DOHH2 (cell line): ENCODE measurements at regions not wholly inside any gene's neighbourhood (a gene's known extent, or its start where the extent isn't known, plus 50 kb on each side); places are given as distances from the start of the nearest gene placed in this dataset.

Source experiments
- H3F3A ChIP-seq: fragments of 200-600 bp; sonication (generic), shearing (Covaris generic); 2 replicates; pipeline ENCODE4 v1.6.0; 2016; ENCODE audit warnings: antibody characterized with exemption, mild to moderate bottlenecking; ENCODE audit not compliant: control insufficient read depth, insufficient read depth
- H3K27ac ChIP-seq: fragments of 200-600 bp; sonication (generic); 2 replicates; pipeline ENCODE4 v1.5.1; 2014; ENCODE audit warnings: low read depth, mild to moderate bottlenecking, low read length, moderate library complexity
- H3K27me3 ChIP-seq: fragments of 200-600 bp; sonication (generic); 2 replicates; pipeline ENCODE4 v1.6.1; 2014; ENCODE audit warnings: mild to moderate bottlenecking, low read length, mixed read lengths; ENCODE audit not compliant: control insufficient read depth
- H3K36me3 ChIP-seq: fragments of 200-600 bp; sonication (generic); 2 replicates; pipeline ENCODE4 v1.6.1; 2014; ENCODE audit warnings: mild to moderate bottlenecking, low read length, moderate library complexity, mixed read lengths; ENCODE audit not compliant: control insufficient read depth
- H3K4me1 ChIP-seq: fragments of 200-600 bp; sonication (generic); 2 replicates; pipeline ENCODE4 v1.6.1; 2014; ENCODE audit warnings: mild to moderate bottlenecking, low read length, mixed read lengths; ENCODE audit not compliant: control insufficient read depth
- H3K4me2 ChIP-seq: fragments of 200-600 bp; sonication (generic); 2 replicates; pipeline ENCODE4 v1.6.0; 2014; ENCODE audit warnings: mild to moderate bottlenecking, low read length, moderate library complexity
- H3K4me3 ChIP-seq: fragments of 200-600 bp; sonication (generic); 2 replicates; pipeline ENCODE4 v1.5.1; 2014; ENCODE audit warnings: mild to moderate bottlenecking, low read length, mixed read lengths
- H3K79me2 ChIP-seq: fragments of 200-600 bp; sonication (generic); 2 replicates; pipeline ENCODE4 v1.6.1; 2014; ENCODE audit warnings: mild to moderate bottlenecking, low read length, mixed read lengths; ENCODE audit not compliant: control insufficient read depth
- H3K9me2 ChIP-seq: fragments of 200-600 bp; sonication (generic); replicated peaks from 2 replicates; pipeline ENCODE4 v1.6.1; 2014; ENCODE audit warnings: mild to moderate bottlenecking, low read length, mixed read lengths; ENCODE audit not compliant: control insufficient read depth
- H3K9me3 ChIP-seq: fragments of 200-600 bp; sonication (generic); 2 replicates; pipeline ENCODE4 v1.6.1; 2014; ENCODE audit warnings: antibody characterized with exemption, low read length, mixed read lengths; ENCODE audit not compliant: control insufficient read depth, insufficient read depth
- H4K20me1 ChIP-seq: fragments of 200-600 bp; sonication (generic); 2 replicates; pipeline ENCODE4 v1.6.0; 2014; ENCODE audit warnings: low read depth, mild to moderate bottlenecking, antibody characterized with exemption, low read length, moderate library complexity; ENCODE audit not compliant: control insufficient read depth, insufficient read depth
- EZH2phosphoT487 ChIP-seq: fragments of 200-600 bp; sonication (generic); IDR thresholded peaks from 2 replicates; pipeline ENCODE4 v1.6.1; 2017; ENCODE audit warnings: borderline replicate concordance, mild to moderate bottlenecking, antibody characterized with exemption, low read length, moderate library complexity, mixed read lengths
- TF ChIP-seq, protein P1 (sequence below): fragments of 200-600 bp; sonication (generic); IDR thresholded peaks from one replicate; pipeline ENCODE4 v1.5.1; 2014; ENCODE audit warnings: antibody characterized with exemption, mild to moderate bottlenecking, low read depth, low read length; ENCODE audit not compliant: poor library complexity, severe bottlenecking

DNA sequence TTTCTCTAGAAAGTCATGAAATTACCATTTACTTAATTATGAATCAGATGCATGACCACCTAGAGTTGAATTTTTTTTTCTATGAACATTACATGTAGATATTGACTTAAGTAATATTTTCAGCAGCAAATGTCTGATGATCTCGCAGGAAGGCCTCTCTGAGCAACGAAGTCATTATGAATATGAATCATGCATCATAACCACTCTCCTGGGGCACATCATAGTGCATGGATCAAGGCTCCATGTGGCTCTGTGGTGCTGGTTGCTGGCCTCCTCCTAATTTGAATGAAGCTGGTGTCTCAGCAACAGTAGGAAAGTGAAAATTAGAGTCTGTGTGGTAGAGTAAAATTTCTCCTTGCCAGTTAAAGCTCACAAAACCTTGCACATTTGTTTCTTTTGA is 121.4 kb upstream of the INHBA start:
- H3K79me2 ChIP-seq, result no peaks in the 10 kb centered on the region
- no peak overlapping the region for H3K27ac ChIP-seq
- H4K20me1 ChIP-seq, result no peaks in the 10 kb centered on the region
- TF ChIP-seq, protein P1, sequence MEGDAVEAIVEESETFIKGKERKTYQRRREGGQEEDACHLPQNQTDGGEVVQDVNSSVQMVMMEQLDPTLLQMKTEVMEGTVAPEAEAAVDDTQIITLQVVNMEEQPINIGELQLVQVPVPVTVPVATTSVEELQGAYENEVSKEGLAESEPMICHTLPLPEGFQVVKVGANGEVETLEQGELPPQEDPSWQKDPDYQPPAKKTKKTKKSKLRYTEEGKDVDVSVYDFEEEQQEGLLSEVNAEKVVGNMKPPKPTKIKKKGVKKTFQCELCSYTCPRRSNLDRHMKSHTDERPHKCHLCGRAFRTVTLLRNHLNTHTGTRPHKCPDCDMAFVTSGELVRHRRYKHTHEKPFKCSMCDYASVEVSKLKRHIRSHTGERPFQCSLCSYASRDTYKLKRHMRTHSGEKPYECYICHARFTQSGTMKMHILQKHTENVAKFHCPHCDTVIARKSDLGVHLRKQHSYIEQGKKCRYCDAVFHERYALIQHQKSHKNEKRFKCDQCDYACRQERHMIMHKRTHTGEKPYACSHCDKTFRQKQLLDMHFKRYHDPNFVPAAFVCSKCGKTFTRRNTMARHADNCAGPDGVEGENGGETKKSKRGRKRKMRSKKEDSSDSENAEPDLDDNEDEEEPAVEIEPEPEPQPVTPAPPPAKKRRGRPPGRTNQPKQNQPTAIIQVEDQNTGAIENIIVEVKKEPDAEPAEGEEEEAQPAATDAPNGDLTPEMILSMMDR, result no peak
- TF ChIP-seq EZH2phosphoT487, result no peak
- H3K4me3 ChIP-seq, result no peak overlapping the region
- H3K9me2 ChIP-seq, result no peaks in the 10 kb centered on the region
- H3K4me2 ChIP-seq, result no peak overlapping the region
- H3K4me1 ChIP-seq, result no peaks in the 10 kb centered on the region
- H3K9me3 ChIP-seq, result peaks cover 7% of the 10 kb centered on the region
- H3K36me3 ChIP-seq, result no peaks in the 10 kb centered on the region
- H3K27me3 ChIP-seq, result no peaks in the 10 kb centered on the region
- H3F3A ChIP-seq, result no peaks in the 10 kb centered on the region

DNA sequence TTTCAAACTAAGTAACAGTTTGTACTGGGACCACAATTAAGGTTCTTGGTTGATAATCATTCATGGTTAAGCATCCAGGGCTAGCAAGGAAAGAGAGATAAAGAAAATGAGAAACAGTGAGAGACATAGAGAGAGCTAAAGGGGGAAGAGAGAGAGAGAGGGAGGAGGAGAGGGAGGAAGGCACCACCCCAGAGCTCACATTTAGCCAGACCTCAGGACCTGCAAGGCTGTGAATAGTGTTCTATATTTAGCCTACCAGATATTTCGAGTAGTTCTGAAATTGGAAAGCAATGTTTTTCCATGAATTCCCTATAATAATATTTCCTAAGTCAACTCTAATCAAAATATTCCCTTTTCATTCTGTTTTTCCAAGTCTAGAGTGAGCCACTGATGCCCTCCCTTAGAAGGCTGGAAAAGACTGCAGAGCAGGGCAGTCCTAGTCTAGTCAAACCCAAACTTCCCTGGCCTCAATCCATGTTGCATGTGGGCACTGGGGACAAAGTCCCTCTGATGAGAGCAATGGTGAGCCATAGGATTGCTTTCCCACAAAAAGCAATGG is 119.4 kb upstream of the INHBA start:
- H3K4me3 ChIP-seq, result no peak overlapping the region

DNA sequence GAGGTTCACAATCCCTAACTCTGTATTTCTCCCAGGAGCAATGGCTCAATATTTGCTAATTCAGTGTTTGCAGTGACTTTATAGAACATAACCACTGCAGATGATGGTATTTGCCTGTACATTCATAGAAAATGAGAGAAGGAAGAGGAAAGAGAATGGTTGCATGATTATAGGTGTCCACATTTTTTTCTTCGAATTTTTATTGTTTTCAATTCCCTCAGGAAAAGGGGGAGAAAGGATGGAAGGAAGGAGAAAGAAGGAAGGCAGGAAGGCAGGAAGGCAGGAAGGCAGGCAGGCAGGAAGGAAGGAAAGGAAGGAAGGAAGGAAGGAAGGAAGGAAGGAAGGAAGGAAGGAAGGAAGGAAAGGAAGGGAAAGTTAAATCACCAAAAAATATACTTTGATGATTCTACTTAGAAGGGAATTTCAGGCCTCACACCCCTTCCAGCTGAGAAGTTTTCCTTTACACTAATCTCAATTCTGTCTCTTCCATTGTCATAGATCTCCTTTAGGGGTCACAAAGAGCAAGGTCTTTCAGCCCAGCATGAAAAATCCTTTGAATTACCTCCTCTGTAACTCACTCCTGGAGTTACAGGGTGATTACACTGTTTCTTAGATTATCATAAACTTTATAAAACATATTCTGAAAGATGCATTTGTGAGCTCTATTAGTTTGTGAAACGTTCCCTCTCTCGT is 118.8 kb upstream of the INHBA start:
- no peaks in the 10 kb centered on the region for H3K27me3 ChIP-seq
- H3K4me2 ChIP-seq, result no peak overlapping the region
- no peaks in the 10 kb centered on the region for H3K9me2 ChIP-seq
- no peaks in the 10 kb centered on the region for H3K36me3 ChIP-seq
- no peaks in the 10 kb centered on the region for H4K20me1 ChIP-seq
- no peak overlapping the region for H3K4me3 ChIP-seq
- H3F3A ChIP-seq, result no peaks in the 10 kb centered on the region
- TF ChIP-seq, protein P1, result no peak
- TF ChIP-seq EZH2phosphoT487, result no peak
- no peaks in the 10 kb centered on the region for H3K4me1 ChIP-seq
- H3K9me3 ChIP-seq, result peaks cover 3% of the 10 kb centered on the region; the same call in 1 of the 2 replicates
- no peaks in the 10 kb centered on the region for H3K79me2 ChIP-seq
- H3K27ac ChIP-seq, result no peak overlapping the region

More for the DNA sequence above, 119.4 kb upstream of the INHBA start:
- Histone ChIP-seq H3K27ac (no peak overlapping the region), H3K9me3 (peaks cover 3% of the 10 kb centered on the region; the same call in 1 of the 2 replicates), H3K4me1 (no peaks in the 10 kb centered on the region), H3K4me2 (no peak overlapping the region), H3K27me3 (no peaks in the 10 kb centered on the region), H3F3A (no peaks in the 10 kb centered on the region), H3K36me3 (no peaks in the 10 kb centered on the region), H3K79me2 (no peaks in the 10 kb centered on the region), H3K9me2 (no peaks in the 10 kb centered on the region), H4K20me1 (no peaks in the 10 kb centered on the region)
- TF ChIP-seq, protein P1, result no peak
